ENCODE measurements at regions not wholly inside any gene's neighbourhood (a gene's known extent, or its start where the extent isn't known, plus 50 kb on each side); places are given as distances from the start of the nearest gene placed in this dataset.

DNA sequence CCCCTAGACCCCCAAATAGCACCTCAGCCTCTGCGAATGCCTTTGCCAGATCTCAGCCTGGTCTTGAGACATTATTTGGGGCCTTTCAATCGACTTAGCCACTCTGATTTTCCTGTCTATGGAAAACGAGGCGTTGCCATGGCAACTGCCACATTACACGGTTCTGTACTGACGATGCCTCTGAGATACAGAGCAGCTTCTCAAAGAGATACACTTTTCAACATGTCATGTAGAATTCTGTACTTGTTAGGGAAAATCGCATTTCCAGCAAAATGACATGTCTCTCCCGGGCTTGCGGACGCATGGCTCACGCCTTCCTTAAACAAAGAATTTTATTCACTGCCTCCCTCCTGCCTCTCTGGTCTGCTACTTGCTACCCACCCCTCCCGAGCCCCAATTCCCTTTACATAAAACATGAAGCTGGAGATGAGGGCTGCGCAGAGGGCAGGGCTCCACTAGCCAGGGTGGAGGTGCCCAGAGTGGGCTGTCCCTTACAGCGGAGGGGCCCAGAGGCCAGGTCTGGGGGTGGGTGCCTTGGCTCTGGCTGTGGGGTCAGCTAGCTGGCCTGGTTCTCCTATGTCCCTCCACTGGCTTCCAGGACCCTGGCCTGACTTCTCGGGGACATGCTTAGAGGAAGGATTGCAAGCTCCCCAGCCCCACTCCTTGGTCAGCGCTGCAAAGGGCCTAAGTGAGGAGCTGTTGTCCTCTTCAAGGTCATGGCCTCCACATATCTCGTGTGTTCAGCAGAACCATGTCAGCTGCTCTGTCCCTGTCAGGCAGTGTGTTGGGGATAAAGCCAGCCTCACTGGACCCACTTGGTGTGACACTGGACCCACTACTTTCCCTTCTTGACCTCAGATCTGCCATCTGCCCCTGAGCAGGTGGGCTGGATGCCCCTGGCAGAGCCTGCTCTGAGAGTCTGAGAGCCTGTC is 342.5 kb downstream of the RPS24 start:
- no peak for DNase-seq

- no peak for DNase-seq
Observed at GRCh38 chr10:78377356-78377755, 343.7 kb downstream of the RPS24 start.

GRCh38 chr10:78378192-78378591 is 344.5 kb downstream of the RPS24 start:
- no peak for DNase-seq

GRCh38 chr10:78381107-78381506 is 347.4 kb downstream of the RPS24 start:
- DNase-seq: no peak

- no peak for DNase-seq
Observed at GRCh38 chr10:78382047-78382446, 348.4 kb downstream of the RPS24 start.

DNA sequence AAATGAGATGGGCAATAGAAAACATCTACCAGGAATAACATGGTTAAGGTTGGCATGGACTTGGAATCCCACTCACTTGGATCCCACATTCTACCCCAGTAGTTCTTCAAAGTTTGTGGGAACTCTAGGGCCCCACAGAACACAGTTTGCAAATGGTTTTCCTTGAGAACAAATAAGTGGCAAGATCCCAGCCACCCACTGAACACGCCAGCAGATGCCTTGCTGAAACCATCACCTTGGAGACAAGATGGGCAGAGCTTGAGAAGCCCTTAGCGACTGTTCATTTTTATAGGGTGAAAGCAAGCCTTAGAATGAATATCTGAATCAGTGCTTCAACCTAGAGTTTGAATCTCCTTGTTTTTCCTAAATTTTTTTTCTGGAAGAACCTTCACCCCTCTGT is 349.1 kb downstream of the RPS24 start:
- no peak for DNase-seq

DNA sequence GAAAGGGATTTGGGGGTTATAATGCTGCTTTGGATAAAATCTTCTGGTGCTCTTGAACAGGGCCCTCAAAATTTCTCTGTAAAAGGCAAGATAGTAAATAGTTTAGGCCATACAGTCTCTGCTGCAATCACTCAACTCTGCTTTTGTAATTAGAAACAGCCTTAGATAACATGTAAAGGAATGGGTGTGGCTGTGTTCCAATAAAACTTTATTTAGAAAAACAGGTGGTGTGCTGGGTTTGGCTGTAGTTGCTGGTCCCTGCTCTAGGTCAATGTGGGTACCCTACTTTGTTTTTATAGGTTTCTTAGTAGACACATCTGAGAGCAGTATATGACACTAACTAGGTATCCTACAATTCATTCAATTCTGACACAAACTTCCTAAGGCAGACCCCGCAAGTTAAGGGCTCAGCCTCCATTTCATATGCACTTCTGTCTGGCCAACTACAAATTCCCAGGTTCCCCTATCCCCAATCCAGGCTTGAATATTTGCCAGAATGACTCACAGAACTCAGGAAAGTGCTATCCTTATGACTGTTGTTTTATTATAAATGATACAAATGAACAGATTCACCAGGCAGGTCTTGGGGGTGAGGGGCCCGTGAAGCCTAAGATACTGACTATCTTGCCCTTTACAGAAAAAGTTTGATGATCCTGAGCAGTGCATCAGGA is 349.9 kb downstream of the RPS24 start:
- DNase-seq: no peak

GRCh38 chr10:78384049-78384431 is 350.4 kb downstream of the RPS24 start:
- DNase-seq: no peak

DNA sequence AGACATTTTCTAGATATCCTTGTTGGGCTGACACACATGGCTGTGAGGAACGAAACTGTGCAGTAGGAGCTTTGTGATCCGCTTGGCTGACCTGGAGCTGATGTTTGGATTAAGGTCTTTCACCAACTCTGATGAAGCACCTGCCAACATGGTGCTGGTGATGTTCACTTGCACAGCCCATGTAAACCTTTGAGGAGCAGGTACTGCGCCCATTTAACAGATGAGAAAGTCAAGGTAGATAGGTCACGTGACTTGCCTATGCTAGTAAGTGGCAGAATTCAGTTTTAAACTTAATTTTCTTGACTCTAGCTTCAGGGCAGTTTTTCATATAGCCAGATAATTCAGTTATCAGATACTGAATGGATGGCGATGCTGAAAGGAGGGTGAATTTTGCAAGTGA is 351.9 kb downstream of the RPS24 start:
- no peak for DNase-seq

- DNase-seq: no peak
Observed at GRCh38 chr10:78386509-78386908, 352.8 kb downstream of the RPS24 start.

DNA sequence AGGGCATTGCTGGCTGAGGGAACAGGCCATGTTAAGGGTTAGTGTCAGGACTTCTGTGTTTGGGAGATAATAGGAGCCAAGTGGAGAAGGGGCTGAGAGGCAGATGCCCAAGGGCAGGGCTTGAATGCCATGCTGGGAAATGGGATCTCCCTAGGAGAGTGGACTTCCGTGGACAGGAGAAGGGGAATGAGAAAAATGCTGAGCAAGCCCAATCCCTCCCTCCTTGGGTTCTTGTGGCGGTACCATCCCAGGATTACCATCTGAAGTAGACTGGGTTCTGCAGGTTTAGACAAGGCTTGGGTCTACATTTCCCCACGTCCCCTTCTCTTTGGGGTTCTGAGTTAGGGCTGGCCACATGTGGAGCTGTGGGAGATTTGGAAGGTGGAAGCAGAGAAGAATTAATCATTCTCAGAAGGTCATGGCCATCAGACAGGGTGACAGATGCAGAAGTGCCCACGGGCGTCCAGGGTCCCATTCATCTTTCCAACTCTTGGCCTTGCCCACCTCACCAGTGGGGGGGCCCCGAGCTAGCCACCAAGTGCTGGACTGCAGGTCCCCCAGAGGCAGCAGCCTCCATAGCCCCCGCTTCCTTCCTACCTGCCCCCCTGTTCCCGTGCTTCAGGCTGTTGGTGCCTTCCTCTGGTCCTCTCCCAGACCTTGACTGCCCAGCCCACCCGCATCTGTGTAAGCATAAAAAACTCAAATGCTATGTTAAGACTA is 354.8 kb downstream of the RPS24 start:
- DNase-seq: no peak

DNA sequence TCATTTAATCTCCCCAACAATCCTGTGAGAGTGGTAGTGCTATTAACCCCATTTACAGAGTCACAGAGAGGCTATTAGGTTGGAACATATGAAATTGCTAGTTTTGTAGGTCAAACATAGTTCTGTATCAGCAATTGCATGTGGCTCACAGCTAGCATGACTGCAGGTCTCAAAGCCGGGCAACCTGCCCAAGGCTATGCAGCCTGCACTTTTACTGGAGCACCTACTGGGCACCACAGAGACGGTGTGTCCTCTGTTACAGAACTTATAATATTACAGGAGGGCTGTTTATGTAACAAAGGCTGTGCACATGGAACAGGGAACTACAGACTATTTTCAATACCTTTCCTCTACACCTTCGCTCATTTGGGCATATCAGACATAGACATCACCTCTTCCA is 355.8 kb downstream of the RPS24 start:
- DNase-seq: no peak

DNA sequence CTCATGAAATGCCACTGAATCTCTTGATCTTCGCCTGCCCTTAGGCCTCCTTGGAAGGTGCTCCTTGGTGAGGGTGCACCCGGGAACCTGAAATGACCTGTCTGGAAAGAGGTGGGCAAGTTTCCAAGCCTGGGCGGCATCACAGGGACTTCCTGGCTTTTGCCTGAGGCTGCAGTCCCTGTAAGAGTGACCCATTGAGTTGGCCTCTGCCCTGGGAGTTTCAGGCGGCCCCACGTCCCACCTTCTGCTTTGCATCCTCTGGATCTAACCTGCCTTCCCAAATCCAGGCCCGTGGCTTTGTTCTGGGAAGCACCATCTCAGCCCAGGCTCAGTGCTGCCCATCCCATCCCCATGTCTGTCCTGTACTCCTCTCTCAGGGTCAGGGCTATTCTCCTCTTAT is 356.4 kb downstream of the RPS24 start:
- no peak for DNase-seq

DNA sequence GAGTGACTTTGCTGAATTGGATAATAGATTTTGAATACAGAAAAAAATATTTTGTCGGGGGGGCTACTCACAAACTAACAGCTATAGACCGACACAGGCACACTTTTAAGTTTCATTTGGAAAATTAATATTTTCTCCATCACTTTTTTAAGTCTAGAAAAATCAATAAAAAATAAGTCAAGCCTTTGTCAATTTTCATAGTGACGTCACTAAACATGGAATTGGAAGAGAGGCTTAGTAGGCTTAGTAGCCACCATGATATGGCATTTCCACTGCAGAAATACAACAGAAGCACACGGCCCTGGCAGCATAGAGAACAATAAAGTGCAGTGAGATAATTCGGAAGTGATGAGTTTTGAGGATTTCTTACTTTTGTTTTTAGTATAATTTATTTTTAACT is 357.2 kb downstream of the RPS24 start:
- DNase-seq: no peak

DNA sequence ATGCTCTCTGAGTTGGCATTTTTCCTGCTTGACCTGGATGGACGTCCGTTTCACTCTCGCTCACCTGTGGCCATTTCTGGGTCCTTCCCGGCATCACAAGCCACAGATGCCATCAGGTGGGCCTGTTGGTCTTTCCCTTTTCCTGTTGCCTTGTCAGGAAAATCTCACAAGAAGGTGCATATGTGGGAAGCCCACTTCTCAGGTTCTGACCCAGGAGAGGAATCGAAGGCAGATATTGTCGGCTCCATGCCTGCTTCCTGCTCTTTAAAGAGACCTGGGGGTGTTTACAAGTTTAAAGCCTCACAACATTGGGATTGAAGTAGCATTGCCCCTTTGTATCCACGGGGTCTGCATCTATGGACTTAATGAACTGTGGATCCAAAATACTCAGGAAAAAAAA is 357.9 kb downstream of the RPS24 start:
- DNase-seq: no peak

- DNase-seq: no peak
Observed at GRCh38 chr10:78392197-78392596, 358.5 kb downstream of the RPS24 start.

GRCh38 chr10:78393094-78393493 is 359.4 kb downstream of the RPS24 start:
- no peak for DNase-seq

DNA sequence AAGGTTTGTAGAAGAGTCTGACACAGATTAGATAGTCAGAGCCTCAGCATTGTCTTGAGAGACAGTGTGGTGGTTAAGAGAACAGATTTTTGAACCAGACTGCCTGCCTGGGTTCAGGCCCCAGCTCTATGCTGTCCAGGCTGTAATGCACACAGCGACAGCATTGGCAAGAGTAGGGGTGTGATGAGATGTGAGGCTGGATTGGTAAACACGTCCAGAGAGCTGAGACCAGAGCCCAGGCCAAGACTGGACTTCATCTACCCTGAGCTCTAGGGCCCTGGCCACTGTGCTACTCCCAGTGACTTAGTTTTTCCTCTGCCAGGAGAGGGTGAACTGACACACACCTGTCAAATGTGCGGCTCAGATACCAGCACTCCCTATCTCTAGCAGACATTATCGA is 360.4 kb downstream of the RPS24 start:
- DNase-seq: no peak

- DNase-seq: no peak
Observed at GRCh38 chr10:78395162-78395561, 361.5 kb downstream of the RPS24 start.

- DNase-seq: no peak
Observed at GRCh38 chr10:78396754-78397153, 363.1 kb downstream of the RPS24 start.

DNA sequence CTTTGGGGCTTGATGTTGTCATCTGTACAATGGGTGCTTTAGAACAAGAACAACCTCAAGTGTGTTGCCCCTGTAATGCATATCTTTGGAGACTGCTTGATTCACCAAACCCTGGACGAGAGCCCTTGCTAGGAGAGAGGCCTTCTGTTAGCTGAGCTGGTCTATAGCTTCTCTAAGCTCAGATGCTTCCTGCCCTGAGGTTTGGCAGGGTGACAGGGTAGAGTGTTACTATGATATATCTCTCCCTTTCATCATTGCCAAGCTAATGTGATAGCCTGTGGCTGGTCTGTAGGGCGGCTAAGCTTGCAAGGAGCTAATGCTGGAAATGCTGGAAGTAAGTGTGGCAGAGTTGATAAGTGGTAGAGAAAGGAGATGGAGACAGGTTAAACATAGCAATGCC is 364.1 kb downstream of the RPS24 start:
- DNase-seq: no peak

- no peak for DNase-seq
Observed at GRCh38 chr10:78398382-78398781, 364.7 kb downstream of the RPS24 start.

DNA sequence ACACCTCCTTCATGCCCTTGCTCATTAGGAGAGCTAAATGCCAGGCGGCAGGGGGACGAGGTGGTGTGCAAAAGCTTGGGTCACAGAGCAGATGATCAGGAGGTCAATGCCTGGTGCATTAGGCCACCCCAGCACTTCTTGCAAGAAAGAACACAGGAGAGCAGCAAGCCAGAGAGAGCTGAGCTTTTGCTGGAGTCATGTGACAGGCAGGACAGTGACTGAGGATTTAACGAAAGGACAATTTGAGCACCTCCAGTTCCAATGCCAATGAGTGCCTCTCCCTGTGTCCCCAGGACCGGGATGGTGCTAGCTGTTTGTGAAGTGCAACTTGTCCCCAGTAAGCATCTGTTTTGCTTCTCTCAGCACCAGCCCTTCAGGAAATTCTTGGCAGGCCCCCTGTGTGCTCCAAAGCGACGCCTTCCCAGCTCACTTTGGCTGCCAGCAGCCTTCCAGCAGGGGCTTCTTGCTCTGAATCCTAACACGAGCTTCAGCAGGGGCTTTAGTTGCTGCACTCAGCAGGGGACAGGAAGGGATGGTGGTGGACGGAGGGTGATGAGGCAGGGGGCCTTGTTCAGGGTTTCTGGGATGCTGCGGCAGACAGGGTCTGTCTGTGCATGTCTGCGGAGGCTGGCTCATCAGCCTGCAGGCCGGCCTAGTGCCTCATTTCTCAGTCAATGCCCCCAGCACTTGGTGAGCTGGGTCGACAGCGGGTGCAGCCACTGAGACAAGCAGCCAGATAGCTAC is 368.1 kb downstream of the RPS24 start:
- DNase-seq: no peak

Data from activated CD4-positive, alpha-beta T cell treated with anti-CD3 and anti-CD28 coated beads, Interleukin-2, amount 50 U/mL, for 48 hours (primary cell).